Upper lobe of right lung (tissue), 1 donor: ENCODE measurements at regions not wholly inside any gene's neighbourhood (a gene's known extent, or its start where the extent isn't known, plus 50 kb on each side); places are given as distances from the start of the nearest gene placed in this dataset.

Experiments used
- ATAC-seq: fragments of 200-7000 bp; cut with Tn5 transposase; one replicate; pipeline ENCODE4 v1.9.1; 2020; ENCODE audit warnings: mild to moderate bottlenecking, moderate library complexity
- DNase-seq: peaks from one replicate; pipeline ENCODE4 v3.0.0-alpha.2; 2020
- H3K27ac ChIP-seq: fragments of 200-600 bp; one replicate; pipeline ENCODE4 v1.8.0; 2022
- H3K27me3 ChIP-seq: fragments of 200-600 bp; one replicate; pipeline ENCODE4 v1.8.0; 2022; ENCODE audit warnings: mild to moderate bottlenecking
- H3K36me3 ChIP-seq: fragments of 200-600 bp; one replicate; pipeline ENCODE4 v1.8.0; 2022
- H3K4me1 ChIP-seq: fragments of 200-600 bp; one replicate; pipeline ENCODE4 v1.8.0; 2022
- H3K4me3 ChIP-seq: fragments of 200-600 bp; one replicate; pipeline ENCODE4 v1.8.0; 2022; ENCODE audit warnings: mild to moderate bottlenecking
- H3K9me3 ChIP-seq: fragments of 200-600 bp; one replicate; pipeline ENCODE4 v1.8.0; 2022
- CTCF ChIP-seq: fragments of 200-600 bp; IDR thresholded peaks from one replicate; pipeline ENCODE4 v1.8.0; 2022; ENCODE audit warnings: antibody characterized with exemption
- intact Hi-C: fragments of 100-400 bp; cut with DNase I; formaldehyde crosslinking; loops from one replicate; pipeline ENCODE4 v1.11.0; 2022
- donor health status: DM: no; HTN: yes; CAD: no; lungs with severe emphysema.

GRCh38 chr3:54064486-54064885 is 57.9 kb upstream of the CACNA2D3 start:
- ATAC-seq (no peak), DNase-seq (no peak)
- H3K9me3 ChIP-seq = no peaks in the 10 kb centered on the region
- no peaks in the 10 kb centered on the region for H3K4me1 ChIP-seq
- H3K36me3 ChIP-seq = no peaks in the 10 kb centered on the region
- H3K27ac ChIP-seq = no peak overlapping the region
- H3K27me3 ChIP-seq = no peaks in the 10 kb centered on the region
- no peak for TF ChIP-seq CTCF
- no peak overlapping the region for H3K4me3 ChIP-seq
- intact Hi-C loops = no loop called here

- no peak for TF ChIP-seq CTCF
- H3K36me3 ChIP-seq = no peaks in the 10 kb centered on the region
- DNase-seq = no peak
- no peak overlapping the region for H3K4me3 ChIP-seq
- H3K27ac ChIP-seq = no peak overlapping the region
- ATAC-seq = no peak
- intact Hi-C loops = no loop called here
- H3K4me1 ChIP-seq = no peaks in the 10 kb centered on the region
- H3K9me3 ChIP-seq = no peaks in the 10 kb centered on the region
- no peaks in the 10 kb centered on the region for H3K27me3 ChIP-seq
Observed at GRCh38 chr3:54062546-54062945, 59.8 kb upstream of the CACNA2D3 start.

GRCh38 chr3:54056521-54056920 is 65.8 kb upstream of the CACNA2D3 start:
- Histone ChIP-seq H3K4me3 (no peak overlapping the region), H3K27me3 (no peaks in the 10 kb centered on the region), H3K27ac (no peak overlapping the region), H3K9me3 (no peaks in the 10 kb centered on the region), H3K36me3 (no peaks in the 10 kb centered on the region), H3K4me1 (peaks cover 5% of the 10 kb centered on the region)
- intact Hi-C loops = no loop called here
- ATAC-seq (no peak), DNase-seq (no peak)
- no peak for TF ChIP-seq CTCF

- DNase-seq (no peak), ATAC-seq (peak; percentile 73)
- Histone ChIP-seq H3K4me1 (peaks cover 5% of the 10 kb centered on the region), H3K4me3 (no peak overlapping the region), H3K27ac (peak overlapping the region; percentile 62), H3K36me3 (no peaks in the 10 kb centered on the region), H3K9me3 (no peaks in the 10 kb centered on the region), H3K27me3 (no peaks in the 10 kb centered on the region)
- intact Hi-C loops = no loop called here
- TF ChIP-seq CTCF = no peak
Observed at GRCh38 chr3:54053882-54054281, 68.5 kb upstream of the CACNA2D3 start.

DNA sequence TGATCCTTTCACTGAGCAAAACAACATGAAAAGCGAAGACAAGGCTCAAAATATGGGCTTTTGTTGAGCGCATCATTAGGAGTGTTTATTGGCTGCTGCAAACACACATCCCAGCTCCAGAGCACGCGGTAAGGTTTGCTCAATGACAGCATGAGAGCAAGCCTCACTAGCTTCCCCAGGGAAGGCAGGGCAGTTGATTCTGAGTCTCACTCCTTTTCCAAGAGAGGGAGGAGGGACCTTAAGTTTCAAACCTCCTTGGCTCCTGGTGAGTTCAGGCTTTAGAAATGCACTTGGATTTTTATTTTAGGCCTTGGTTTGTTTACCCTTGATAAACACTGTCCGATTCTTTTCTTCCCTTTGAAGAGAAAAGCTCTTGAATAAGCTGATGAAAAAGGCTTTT is 69.1 kb upstream of the CACNA2D3 start:
- H3K36me3 ChIP-seq = no peaks in the 10 kb centered on the region
- DNase-seq = no peak
- peaks cover 5% of the 10 kb centered on the region for H3K4me1 ChIP-seq
- no peak overlapping the region for H3K4me3 ChIP-seq
- TF ChIP-seq CTCF = no peak
- intact Hi-C loops = no loop called here
- H3K27me3 ChIP-seq = no peaks in the 10 kb centered on the region
- H3K9me3 ChIP-seq = no peaks in the 10 kb centered on the region
- peak overlapping the region; percentile 62 for H3K27ac ChIP-seq
- ATAC-seq = peak; percentile 97

DNA sequence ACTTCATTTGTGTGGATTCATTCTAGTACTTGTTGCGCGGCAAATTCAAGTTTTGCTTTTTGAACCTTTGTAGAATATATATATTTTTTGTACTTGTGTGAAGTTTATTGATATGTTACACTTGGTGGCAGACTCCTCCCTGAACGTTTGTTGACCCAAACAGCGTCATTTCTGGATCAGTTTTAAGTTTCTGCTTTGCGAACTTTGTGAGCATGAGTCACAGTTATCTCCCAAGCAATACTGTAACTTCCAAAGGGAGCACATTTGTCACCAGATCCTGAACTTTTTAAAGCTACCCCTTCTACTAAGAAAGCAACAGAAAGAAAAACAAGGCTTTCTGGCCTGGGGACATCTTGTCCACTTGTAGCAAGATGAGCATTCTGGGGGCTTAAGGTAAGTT is 74.8 kb upstream of the CACNA2D3 start:
- H3K4me1 ChIP-seq = peaks cover 13% of the 10 kb centered on the region
- H3K4me3 ChIP-seq = no peak overlapping the region
- H3K36me3 ChIP-seq = no peaks in the 10 kb centered on the region
- DNase-seq (no peak), ATAC-seq (no peak)
- no peak for TF ChIP-seq CTCF
- H3K9me3 ChIP-seq = no peaks in the 10 kb centered on the region
- H3K27me3 ChIP-seq = no peaks in the 10 kb centered on the region
- no peak overlapping the region for H3K27ac ChIP-seq
- intact Hi-C loops = no loop called here
